Liver (tissue), 3 donors: ENCODE measurements at regions not wholly inside any gene's neighbourhood (a gene's known extent, or its start where the extent isn't known, plus 50 kb on each side); places are given as distances from the start of the nearest gene placed in this dataset.

Experiments
- GABPA ChIP-seq, 2 donors: IDR thresholded peaks in 1 of 2; conservative IDR thresholded peaks in 1 of 2; 2 replicates each; pipeline ENCODE4 v1.6.1; 2016; ENCODE audit warnings: antibody characterized with exemption in 2 of 2, mild to moderate bottlenecking in 1 of 2, moderate library complexity in 1 of 2
- TF ChIP-seq, protein P1 (sequence below): fragments of 150-350 bp; IDR thresholded peaks from 2 replicates; pipeline ENCODE4 v1.5.1; 2017; ENCODE audit warnings: improper control_type of control experiment, low read depth, low read length; ENCODE audit not compliant: missing input control
- TF ChIP-seq, protein P2 (sequence below): IDR thresholded peaks from 2 replicates; pipeline ENCODE4 v1.6.1; 2016; ENCODE audit warnings: antibody characterized with exemption, mild to moderate bottlenecking
- donor health status: healthy.
- donor health status: healthy.

DNA sequence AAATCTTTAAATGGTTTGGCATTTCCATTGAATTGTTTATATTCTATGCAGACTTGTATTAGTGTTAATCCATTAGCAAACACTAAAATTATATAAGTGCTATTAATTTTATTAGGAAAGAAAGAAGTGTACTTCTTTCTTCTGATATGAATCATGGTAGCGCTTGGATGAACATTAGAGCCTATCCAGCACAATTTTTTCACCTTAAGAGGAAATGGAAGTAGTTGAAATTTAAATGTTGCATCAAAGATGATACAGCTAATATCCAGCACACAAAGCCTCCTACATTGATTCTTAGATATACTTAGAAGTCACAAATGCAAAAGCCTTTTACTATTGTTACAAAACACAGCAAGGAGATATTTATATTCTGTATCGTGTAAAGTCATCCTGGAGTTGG is 174.5 kb downstream of the AHR start:
- TF ChIP-seq, protein P1, sequence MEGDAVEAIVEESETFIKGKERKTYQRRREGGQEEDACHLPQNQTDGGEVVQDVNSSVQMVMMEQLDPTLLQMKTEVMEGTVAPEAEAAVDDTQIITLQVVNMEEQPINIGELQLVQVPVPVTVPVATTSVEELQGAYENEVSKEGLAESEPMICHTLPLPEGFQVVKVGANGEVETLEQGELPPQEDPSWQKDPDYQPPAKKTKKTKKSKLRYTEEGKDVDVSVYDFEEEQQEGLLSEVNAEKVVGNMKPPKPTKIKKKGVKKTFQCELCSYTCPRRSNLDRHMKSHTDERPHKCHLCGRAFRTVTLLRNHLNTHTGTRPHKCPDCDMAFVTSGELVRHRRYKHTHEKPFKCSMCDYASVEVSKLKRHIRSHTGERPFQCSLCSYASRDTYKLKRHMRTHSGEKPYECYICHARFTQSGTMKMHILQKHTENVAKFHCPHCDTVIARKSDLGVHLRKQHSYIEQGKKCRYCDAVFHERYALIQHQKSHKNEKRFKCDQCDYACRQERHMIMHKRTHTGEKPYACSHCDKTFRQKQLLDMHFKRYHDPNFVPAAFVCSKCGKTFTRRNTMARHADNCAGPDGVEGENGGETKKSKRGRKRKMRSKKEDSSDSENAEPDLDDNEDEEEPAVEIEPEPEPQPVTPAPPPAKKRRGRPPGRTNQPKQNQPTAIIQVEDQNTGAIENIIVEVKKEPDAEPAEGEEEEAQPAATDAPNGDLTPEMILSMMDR: no peak
- no peak for TF ChIP-seq GABPA (IDR thresholded peaks at IDR 0.05 in 1 of 2, conservative IDR thresholded peaks at IDR 0.05 in 1 of 2)
- TF ChIP-seq, protein P2, sequence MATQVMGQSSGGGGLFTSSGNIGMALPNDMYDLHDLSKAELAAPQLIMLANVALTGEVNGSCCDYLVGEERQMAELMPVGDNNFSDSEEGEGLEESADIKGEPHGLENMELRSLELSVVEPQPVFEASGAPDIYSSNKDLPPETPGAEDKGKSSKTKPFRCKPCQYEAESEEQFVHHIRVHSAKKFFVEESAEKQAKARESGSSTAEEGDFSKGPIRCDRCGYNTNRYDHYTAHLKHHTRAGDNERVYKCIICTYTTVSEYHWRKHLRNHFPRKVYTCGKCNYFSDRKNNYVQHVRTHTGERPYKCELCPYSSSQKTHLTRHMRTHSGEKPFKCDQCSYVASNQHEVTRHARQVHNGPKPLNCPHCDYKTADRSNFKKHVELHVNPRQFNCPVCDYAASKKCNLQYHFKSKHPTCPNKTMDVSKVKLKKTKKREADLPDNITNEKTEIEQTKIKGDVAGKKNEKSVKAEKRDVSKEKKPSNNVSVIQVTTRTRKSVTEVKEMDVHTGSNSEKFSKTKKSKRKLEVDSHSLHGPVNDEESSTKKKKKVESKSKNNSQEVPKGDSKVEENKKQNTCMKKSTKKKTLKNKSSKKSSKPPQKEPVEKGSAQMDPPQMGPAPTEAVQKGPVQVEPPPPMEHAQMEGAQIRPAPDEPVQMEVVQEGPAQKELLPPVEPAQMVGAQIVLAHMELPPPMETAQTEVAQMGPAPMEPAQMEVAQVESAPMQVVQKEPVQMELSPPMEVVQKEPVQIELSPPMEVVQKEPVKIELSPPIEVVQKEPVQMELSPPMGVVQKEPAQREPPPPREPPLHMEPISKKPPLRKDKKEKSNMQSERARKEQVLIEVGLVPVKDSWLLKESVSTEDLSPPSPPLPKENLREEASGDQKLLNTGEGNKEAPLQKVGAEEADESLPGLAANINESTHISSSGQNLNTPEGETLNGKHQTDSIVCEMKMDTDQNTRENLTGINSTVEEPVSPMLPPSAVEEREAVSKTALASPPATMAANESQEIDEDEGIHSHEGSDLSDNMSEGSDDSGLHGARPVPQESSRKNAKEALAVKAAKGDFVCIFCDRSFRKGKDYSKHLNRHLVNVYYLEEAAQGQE: no peak
